ENCODE measurements at regions not wholly inside any gene's neighbourhood (a gene's known extent, or its start where the extent isn't known, plus 50 kb on each side); places are given as distances from the start of the nearest gene placed in this dataset.

- TF ChIP-seq EZH2 (IDR thresholded peaks at IDR 0.05) (no peak), CTCF (IDR thresholded peaks at IDR 0.05) (no peak), EZH2phosphoT487 (IDR thresholded peaks at IDR 0.05) (no peak)
These were observed 458.9 kb upstream of the C9orf72 start for GRCh38 chr9:28032268-28032590.

All from neural progenitor cell (in vitro differentiated cells).